GM18861 (cell line): ENCODE measurements at regions not wholly inside any gene's neighbourhood (a gene's known extent, or its start where the extent isn't known, plus 50 kb on each side); places are given as distances from the start of the nearest gene placed in this dataset.

Experiments used
- ATAC-seq: cut with Tn5 transposase; IDR thresholded peaks from one replicate; pipeline ENCODE4 v1.9.1; 2021; ENCODE audit not compliant: unreplicated experiment

GRCh38 chr12:90899456-90900182, 55.4 kb downstream of the CCER1 start:
- ATAC-seq: no peak

GRCh38 chr12:90897986-90898385, 57.0 kb downstream of the CCER1 start:
- ATAC-seq: no peak

- no peak for ATAC-seq
Observed at GRCh38 chr12:90897316-90897715, 57.7 kb downstream of the CCER1 start.

- no peak for ATAC-seq
Observed at GRCh38 chr12:90896821-90897220, 58.2 kb downstream of the CCER1 start.

GRCh38 chr12:90896164-90896563, 58.8 kb downstream of the CCER1 start:
- no peak for ATAC-seq

GRCh38 chr12:90888316-90888715, 66.7 kb downstream of the CCER1 start:
- ATAC-seq: no peak

GRCh38 chr12:90883456-90883855, 71.5 kb downstream of the CCER1 start:
- no peak for ATAC-seq

GRCh38 chr12:90871726-90872096, 83.3 kb downstream of the CCER1 start:
- no peak for ATAC-seq

GRCh38 chr12:90870971-90871725, 83.8 kb downstream of the CCER1 start:
- no peak for ATAC-seq

- no peak for ATAC-seq
Observed at GRCh38 chr12:90868626-90869025, 86.3 kb downstream of the CCER1 start.

- ATAC-seq: no peak
Observed at GRCh38 chr12:90859591-90859990, 95.4 kb downstream of the CCER1 start.

GRCh38 chr12:90858252-90858651, 96.7 kb downstream of the CCER1 start:
- no peak for ATAC-seq

GRCh38 chr12:90855534-90855933, 99.4 kb downstream of the CCER1 start:
- ATAC-seq: no peak

GRCh38 chr12:90854136-90854689, 100.8 kb downstream of the CCER1 start:
- ATAC-seq: peak; percentile 61

- ATAC-seq: no peak
Observed at GRCh38 chr12:90851800-90852718, 102.9 kb downstream of the CCER1 start.

- ATAC-seq: no peak
Observed at GRCh38 chr12:90842477-90842876, 112.5 kb downstream of the CCER1 start.

- no peak for ATAC-seq
Observed at GRCh38 chr12:90841336-90841735, 113.6 kb downstream of the CCER1 start.

- no peak for ATAC-seq
Observed at GRCh38 chr12:90839346-90839745, 115.6 kb downstream of the CCER1 start.

- no peak for ATAC-seq
Observed at GRCh38 chr12:90836689-90837088, 118.3 kb downstream of the CCER1 start.

GRCh38 chr12:90833228-90833627, 121.7 kb downstream of the CCER1 start:
- ATAC-seq: no peak

GRCh38 chr12:90832427-90832826, 122.5 kb downstream of the CCER1 start:
- no peak for ATAC-seq
